B cell (primary cell): ENCODE measurements at regions not wholly inside any gene's neighbourhood (a gene's known extent, or its start where the extent isn't known, plus 50 kb on each side); places are given as distances from the start of the nearest gene placed in this dataset.

Source experiments
- ATAC-seq: fragments of 200-7000 bp; cut with Tn5 transposase; one replicate; pipeline ENCODE4 v1.10.0; 2021; ENCODE audit warnings: low read depth, mild to moderate bottlenecking, moderate number of reproducible peaks, moderate library complexity
- CTCF ChIA-PET: fragments of 350-600 bp; sonication (Branson Sonifier 250); formaldehyde crosslinking; loops from one replicate; lab custom pipeline; 2021; ENCODE audit warnings: antibody characterized with exemption, inconsistent platforms; lab: Charles Lee
- POLR2A ChIA-PET: fragments of 350-600 bp; sonication (Branson Sonifier 250); formaldehyde crosslinking; loops from one replicate; lab custom pipeline; 2021; ENCODE audit warnings: antibody characterized with exemption; lab: Charles Lee
- DNase-seq: peaks from one replicate; pipeline ENCODE4 v3.0.0; 2013
- H2AFZ ChIP-seq: 2 replicates; pipeline ENCODE4 v1.6.1; 2012; ENCODE audit warnings: mild to moderate bottlenecking, low read depth, low read length; ENCODE audit not compliant: insufficient read depth, poor library complexity, severe bottlenecking
- H3K27ac ChIP-seq, 2 donors: 1 replicate in 1 of 2; 2 replicates in 1 of 2; pipeline ENCODE4 v1.5.1; 2012 to 2013; ENCODE audit warnings: low read length in 2 of 2, mild to moderate bottlenecking in 2 of 2, moderate library complexity in 1 of 2
- H3K27me3 ChIP-seq, 4 experiments: fragments of 200-600 bp in 1 of 4; sonication (generic) in 1 of 4; replicated peaks in 1 of 4; 1 replicate in 2 of 4; 2 replicates in 2 of 4; pipeline versions ENCODE4 v1.6.1 to v1.7.0; 2013 to 2016; ENCODE audit warnings: low read length in 3 of 4, mild to moderate bottlenecking in 2 of 4, mixed read lengths in 1 of 4, moderate library complexity in 1 of 4; ENCODE audit not compliant: insufficient read depth in 4 of 4, control insufficient read depth in 3 of 4; ENCODE audit errors: control extremely low read depth in 1 of 4
- H3K36me3 ChIP-seq, 2 experiments: replicated peaks in 1 of 2; 1 replicate in 1 of 2; 2 replicates in 1 of 2; pipeline versions ENCODE4 v1.6.1 to v1.7.1; 2013; ENCODE audit warnings: low read length in 1 of 2; ENCODE audit not compliant: insufficient read depth in 2 of 2, control insufficient read depth in 1 of 2; ENCODE audit errors: control extremely low read depth in 1 of 2, extremely low read depth in 1 of 2
- H3K4me1 ChIP-seq, 2 donors: fragments of 200-600 bp in 1 of 2; sonication (generic) in 1 of 2; 1 replicate in 1 of 2; 2 replicates in 1 of 2; pipeline versions ENCODE4 v1.5.1 to v1.6.1; 2013 to 2017; ENCODE audit warnings: low read length in 2 of 2; ENCODE audit not compliant: control insufficient read depth in 2 of 2, insufficient read depth in 2 of 2
- H3K4me2 ChIP-seq: replicated peaks from 2 replicates; pipeline ENCODE3; 2012; ENCODE audit warnings: mild to moderate bottlenecking, low read depth, low read length; ENCODE audit not compliant: poor library complexity, severe bottlenecking
- H3K4me3 ChIP-seq, 5 experiments: fragments of 200-600 bp in 1 of 5; sonication (generic) in 1 of 5; 1 replicate in 3 of 5; 2 replicates in 2 of 5; pipeline versions ENCODE4 v1.5.1 to v1.7.0; 2011 to 2016; ENCODE audit warnings: low read length in 4 of 5, mild to moderate bottlenecking in 4 of 5, low read depth in 2 of 5, control low read depth in 1 of 5, moderate library complexity in 1 of 5; ENCODE audit not compliant: insufficient read depth in 1 of 5; ENCODE audit errors: control extremely low read depth in 1 of 5, extremely low read depth in 1 of 5
- H3K79me2 ChIP-seq: fragments of 200-600 bp; sonication (generic); one replicate; pipeline ENCODE4 v1.6.0; 2016; ENCODE audit warnings: low read length; ENCODE audit not compliant: control insufficient read depth, insufficient read depth
- H3K9ac ChIP-seq: fragments of 200-600 bp; sonication (generic); 2 replicates; pipeline ENCODE4 v1.6.1; 2017; ENCODE audit warnings: mild to moderate bottlenecking, low read length, moderate library complexity
- H3K9me3 ChIP-seq, 3 donors: one replicate each; pipeline versions ENCODE4 v1.6.1 to v1.7.1; 2013; ENCODE audit warnings: low read length in 2 of 3; ENCODE audit not compliant: control insufficient read depth in 2 of 3, insufficient read depth in 1 of 3; ENCODE audit errors: control extremely low read depth in 1 of 3
- H4K20me1 ChIP-seq: 2 replicates; pipeline ENCODE4 v1.6.0; 2012; ENCODE audit warnings: mild to moderate bottlenecking, low read length; ENCODE audit not compliant: insufficient read depth, control insufficient read depth, poor library complexity, severe bottlenecking
- H3K27ac Mint-ChIP-seq: one replicate; pipeline ENCODE4 v1.8.0; 2021; ENCODE audit warnings: mixed read lengths
- H3K27me3 Mint-ChIP-seq: one replicate; pipeline ENCODE4 v1.8.0; 2021; ENCODE audit warnings: mixed read lengths
- H3K4me1 Mint-ChIP-seq: one replicate; pipeline ENCODE4 v1.8.0; 2021; ENCODE audit warnings: mixed read lengths
- H3K4me3 Mint-ChIP-seq: one replicate; pipeline ENCODE4 v1.8.0; 2021; ENCODE audit warnings: mixed read lengths
- H3K9me3 Mint-ChIP-seq: one replicate; pipeline ENCODE4 v1.8.0; 2022; ENCODE audit warnings: mixed read lengths; ENCODE audit not compliant: insufficient read depth
- EZH2 ChIP-seq: IDR thresholded peaks from 2 replicates; pipeline ENCODE4 v1.6.1; 2012; ENCODE audit warnings: borderline replicate concordance, low read depth, mild to moderate bottlenecking, moderate library complexity, low read length; ENCODE audit not compliant: insufficient read depth, poor library complexity, severe bottlenecking
- WGBS: methylation state at CpG from one replicate; pipeline ENCODE4 v1.1.5; 2013; ENCODE audit warnings: missing lambda C conversion rate; ENCODE audit not compliant: insufficient coverage; 5-methylcytosine and 5-hydroxymethylcytosine counted together
- intact Hi-C: fragments of 100-400 bp; cut with micrococcal nuclease; formaldehyde crosslinking; loops from one replicate; pipeline ENCODE4 v1.10.0; 2022
- TF ChIP-seq, protein P1 (sequence below): fragments of 200-600 bp; IDR thresholded peaks from one replicate; pipeline ENCODE4 v1.8.0; 2022; ENCODE audit warnings: antibody characterized with exemption, mild to moderate bottlenecking

DNA sequence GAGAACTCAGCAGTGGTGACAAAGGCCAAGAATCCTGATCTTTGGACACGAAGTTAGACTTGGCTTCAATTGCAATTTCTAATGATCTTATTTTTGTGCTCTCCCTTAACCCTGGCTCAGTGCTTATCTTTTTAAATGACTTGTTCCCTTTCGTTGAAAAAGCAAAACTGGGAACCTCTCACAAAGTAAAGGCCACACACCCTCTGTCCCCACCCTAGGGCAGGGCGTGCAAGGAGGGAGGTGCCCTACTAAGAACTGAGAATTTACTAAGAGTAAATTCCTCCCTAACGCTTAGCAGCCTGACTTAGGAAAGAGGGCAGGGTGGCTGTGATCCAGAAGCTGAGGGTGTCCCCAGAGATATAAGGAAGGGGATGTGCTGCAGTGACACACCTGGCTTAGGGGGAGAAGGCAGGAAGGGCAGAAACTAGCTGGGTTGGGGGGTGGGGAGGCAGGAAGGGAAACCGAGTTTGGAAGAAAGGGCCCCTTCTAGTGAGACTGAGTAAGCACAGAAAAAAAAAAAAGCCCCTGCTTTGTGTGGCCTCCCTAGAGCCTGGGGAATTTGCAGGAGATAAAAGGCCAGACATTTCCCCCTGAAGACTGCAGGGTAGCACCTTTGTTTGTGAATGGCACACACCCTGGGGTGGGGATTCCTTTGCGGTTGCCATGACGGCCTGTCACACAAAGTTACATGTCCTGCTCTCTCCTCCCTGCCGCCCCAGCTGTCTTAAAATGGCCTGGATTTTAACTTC, 435.1 kb downstream of the EFNB2 start:
- TF ChIP-seq, protein P1, sequence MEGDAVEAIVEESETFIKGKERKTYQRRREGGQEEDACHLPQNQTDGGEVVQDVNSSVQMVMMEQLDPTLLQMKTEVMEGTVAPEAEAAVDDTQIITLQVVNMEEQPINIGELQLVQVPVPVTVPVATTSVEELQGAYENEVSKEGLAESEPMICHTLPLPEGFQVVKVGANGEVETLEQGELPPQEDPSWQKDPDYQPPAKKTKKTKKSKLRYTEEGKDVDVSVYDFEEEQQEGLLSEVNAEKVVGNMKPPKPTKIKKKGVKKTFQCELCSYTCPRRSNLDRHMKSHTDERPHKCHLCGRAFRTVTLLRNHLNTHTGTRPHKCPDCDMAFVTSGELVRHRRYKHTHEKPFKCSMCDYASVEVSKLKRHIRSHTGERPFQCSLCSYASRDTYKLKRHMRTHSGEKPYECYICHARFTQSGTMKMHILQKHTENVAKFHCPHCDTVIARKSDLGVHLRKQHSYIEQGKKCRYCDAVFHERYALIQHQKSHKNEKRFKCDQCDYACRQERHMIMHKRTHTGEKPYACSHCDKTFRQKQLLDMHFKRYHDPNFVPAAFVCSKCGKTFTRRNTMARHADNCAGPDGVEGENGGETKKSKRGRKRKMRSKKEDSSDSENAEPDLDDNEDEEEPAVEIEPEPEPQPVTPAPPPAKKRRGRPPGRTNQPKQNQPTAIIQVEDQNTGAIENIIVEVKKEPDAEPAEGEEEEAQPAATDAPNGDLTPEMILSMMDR = no peak
- TF ChIP-seq EZH2 = no peak
- H3K27me3 Mint-ChIP-seq = no peaks in the 10 kb centered on the region
- no peak overlapping the region for H3K27ac Mint-ChIP-seq
- Histone ChIP-seq H3K36me3 (no peaks in the 10 kb centered on the region), H3K79me2 (no peaks in the 10 kb centered on the region), H3K4me2 (no peak overlapping the region), H3K4me3 (no peak overlapping the region), H3K27me3 (no peaks in the 10 kb centered on the region), H3K9ac (no peak overlapping the region), H4K20me1 (no peaks in the 10 kb centered on the region), H2AFZ (no peak overlapping the region), H3K4me1 (no peaks in the 10 kb centered on the region), H3K27ac (no peak overlapping the region), H3K9me3 (no peaks in the 10 kb centered on the region)
- ATAC-seq (no peak), DNase-seq (no peak)
- no peaks in the 10 kb centered on the region for H3K4me1 Mint-ChIP-seq
- WGBS = 59% methylated on average over 4 of the region's 8 CpGs
- H3K4me3 Mint-ChIP-seq = no peak overlapping the region
- intact Hi-C loops = no loop called here
- no peaks in the 10 kb centered on the region for H3K9me3 Mint-ChIP-seq
- ChIA-PET POLR2A (no interaction called here), CTCF (no interaction called here)

DNA sequence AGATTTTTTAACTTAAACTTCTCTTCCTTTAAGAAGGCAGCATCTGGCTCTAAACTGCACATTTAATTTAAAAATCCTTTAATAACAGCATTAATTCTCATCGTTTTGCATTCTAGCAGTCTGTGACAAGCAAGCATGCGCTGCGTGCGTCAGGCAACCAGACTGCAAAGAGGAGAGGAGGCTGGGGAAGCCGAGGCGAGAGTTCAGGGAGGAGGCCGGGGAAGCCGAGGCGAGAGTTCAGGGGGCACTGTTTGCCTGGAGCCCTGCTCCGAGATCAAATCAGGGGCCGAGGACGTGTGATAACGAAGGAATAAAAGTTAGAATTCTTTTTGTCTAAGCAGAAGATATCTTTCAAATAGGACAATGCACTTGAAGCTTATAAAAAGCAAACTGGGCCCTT, 435.7 kb downstream of the EFNB2 start:
- no peak overlapping the region for H3K27ac Mint-ChIP-seq
- TF ChIP-seq, protein P1 = no peak
- TF ChIP-seq EZH2 = no peak
- Histone ChIP-seq H3K4me1 (no peaks in the 10 kb centered on the region), H3K79me2 (no peaks in the 10 kb centered on the region), H3K4me2 (no peak overlapping the region), H3K27me3 (no peaks in the 10 kb centered on the region), H2AFZ (no peak overlapping the region), H3K9me3 (no peaks in the 10 kb centered on the region), H3K9ac (no peak overlapping the region), H3K36me3 (no peaks in the 10 kb centered on the region), H3K4me3 (no peak overlapping the region), H3K27ac (no peak overlapping the region), H4K20me1 (no peaks in the 10 kb centered on the region)
- WGBS = 96% methylated on average over 13 of the region's 13 CpGs
- H3K4me3 Mint-ChIP-seq = no peak overlapping the region
- DNase-seq (no peak), ATAC-seq (no peak)
- POLR2A ChIA-PET = no interaction called here
- no peaks in the 10 kb centered on the region for H3K4me1 Mint-ChIP-seq
- intact Hi-C loops = no loop called here
- CTCF ChIA-PET = no interaction called here
- no peaks in the 10 kb centered on the region for H3K9me3 Mint-ChIP-seq
- no peaks in the 10 kb centered on the region for H3K27me3 Mint-ChIP-seq
